ENCODE measurements at regions not wholly inside any gene's neighbourhood (a gene's known extent, or its start where the extent isn't known, plus 50 kb on each side); places are given as distances from the start of the nearest gene placed in this dataset.

DNA sequence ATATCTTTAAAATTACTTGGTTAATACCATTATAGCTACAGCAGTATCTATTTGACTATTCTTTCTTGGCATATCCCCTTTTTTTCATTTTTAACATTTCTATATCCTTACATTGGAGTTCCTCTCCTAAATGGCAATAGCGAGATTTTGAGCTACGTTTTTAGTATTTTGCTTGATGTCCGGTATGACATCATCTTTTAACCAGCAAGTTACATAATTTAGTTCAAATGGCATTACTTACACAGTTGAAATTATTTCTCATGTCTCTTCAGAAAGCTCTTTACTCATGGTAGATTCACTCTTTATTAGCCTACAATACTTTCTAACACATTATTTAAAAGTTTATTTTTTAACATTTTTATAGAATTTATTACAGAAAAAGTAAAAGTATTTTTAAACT lies 701.7 kb upstream of the EPHA7 start:
- H3K9me3 ChIP-seq = no peaks in the 10 kb centered on the region
- intact Hi-C loops (cut with DNase I) = no loop called here
- TF ChIP-seq POLR2AphosphoS5 (IDR thresholded peaks at IDR 0.05; ENCODE audit: insufficient read depth in 1 of 2, low read depth in 1 of 2) = no peak
- TF ChIP-seq, protein P1, sequence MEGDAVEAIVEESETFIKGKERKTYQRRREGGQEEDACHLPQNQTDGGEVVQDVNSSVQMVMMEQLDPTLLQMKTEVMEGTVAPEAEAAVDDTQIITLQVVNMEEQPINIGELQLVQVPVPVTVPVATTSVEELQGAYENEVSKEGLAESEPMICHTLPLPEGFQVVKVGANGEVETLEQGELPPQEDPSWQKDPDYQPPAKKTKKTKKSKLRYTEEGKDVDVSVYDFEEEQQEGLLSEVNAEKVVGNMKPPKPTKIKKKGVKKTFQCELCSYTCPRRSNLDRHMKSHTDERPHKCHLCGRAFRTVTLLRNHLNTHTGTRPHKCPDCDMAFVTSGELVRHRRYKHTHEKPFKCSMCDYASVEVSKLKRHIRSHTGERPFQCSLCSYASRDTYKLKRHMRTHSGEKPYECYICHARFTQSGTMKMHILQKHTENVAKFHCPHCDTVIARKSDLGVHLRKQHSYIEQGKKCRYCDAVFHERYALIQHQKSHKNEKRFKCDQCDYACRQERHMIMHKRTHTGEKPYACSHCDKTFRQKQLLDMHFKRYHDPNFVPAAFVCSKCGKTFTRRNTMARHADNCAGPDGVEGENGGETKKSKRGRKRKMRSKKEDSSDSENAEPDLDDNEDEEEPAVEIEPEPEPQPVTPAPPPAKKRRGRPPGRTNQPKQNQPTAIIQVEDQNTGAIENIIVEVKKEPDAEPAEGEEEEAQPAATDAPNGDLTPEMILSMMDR (IDR thresholded peaks at IDR 0.05) = no peak
- TF ChIP-seq POLR2A (IDR thresholded peaks at IDR 0.05) = no peak

DNA sequence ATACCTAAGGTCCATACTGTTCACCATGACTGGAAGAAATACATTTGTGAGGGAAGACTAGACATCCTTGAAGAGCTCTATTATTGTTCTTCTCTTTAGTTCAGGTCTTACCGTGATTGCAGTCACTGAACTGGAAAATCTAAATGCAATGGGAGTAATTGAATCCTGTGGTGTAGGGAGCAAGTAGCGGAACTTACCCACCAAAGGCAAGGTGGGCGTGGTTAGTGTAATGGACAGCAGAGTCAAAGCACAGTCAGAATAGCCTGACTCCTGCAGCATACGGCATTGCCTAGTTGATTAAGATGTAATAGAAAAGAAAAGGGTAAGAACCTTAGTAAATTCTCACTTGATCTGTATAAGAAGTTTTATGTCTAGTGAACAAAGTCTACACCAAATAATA lies 679.7 kb upstream of the EPHA7 start:
- Histone ChIP-seq H3K9me3 (no peaks in the 10 kb centered on the region), H3K27me3 (no peaks in the 10 kb centered on the region), H3K36me3 (no peaks in the 10 kb centered on the region), H3K4me3 (no peak overlapping the region), H3K27ac (no peak overlapping the region), H3K4me1 (no peaks in the 10 kb centered on the region)
- no peak for DNase-seq (ENCODE audit: extremely low spot score in 2 of 2)
- TF ChIP-seq POLR2AphosphoS5 (IDR thresholded peaks at IDR 0.05; ENCODE audit: insufficient read depth in 1 of 2, low read depth in 1 of 2) = no peak
- TF ChIP-seq POLR2A (IDR thresholded peaks at IDR 0.05) = no peak
- TF ChIP-seq, protein P1 (IDR thresholded peaks at IDR 0.05) = no peak
- intact Hi-C loops (cut with DNase I) = no loop called here

More for the DNA sequence above, 701.7 kb upstream of the EPHA7 start:
- Histone ChIP-seq H3K27me3 (no peaks in the 10 kb centered on the region), H3K4me1 (no peaks in the 10 kb centered on the region), H3K36me3 (no peaks in the 10 kb centered on the region), H3K4me3 (no peak overlapping the region), H3K27ac (no peak overlapping the region)
- no peak for DNase-seq (ENCODE audit: extremely low spot score in 2 of 2)

DNA sequence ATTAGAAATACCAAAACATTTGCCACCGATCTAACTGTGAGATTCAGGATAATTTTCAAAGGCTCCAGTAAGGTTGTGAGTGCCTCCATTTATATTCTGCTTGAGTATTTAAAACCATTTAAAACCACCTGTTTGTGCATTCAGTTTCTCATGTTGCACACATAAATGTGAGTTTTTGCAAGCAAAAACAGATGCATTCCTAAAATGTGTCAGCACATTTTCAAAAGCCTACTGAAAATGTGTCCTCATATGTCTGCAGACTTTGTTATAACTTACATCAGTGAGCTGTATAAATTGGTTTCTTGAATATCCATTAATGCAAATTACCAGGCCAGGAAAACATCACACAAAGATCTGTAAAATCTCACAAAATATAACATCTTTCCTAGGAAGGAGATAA lies 676.6 kb upstream of the EPHA7 start:
- Histone ChIP-seq H3K27ac (no peak overlapping the region), H3K36me3 (no peaks in the 10 kb centered on the region), H3K9me3 (no peaks in the 10 kb centered on the region), H3K27me3 (no peaks in the 10 kb centered on the region), H3K4me1 (no peaks in the 10 kb centered on the region), H3K4me3 (no peak overlapping the region)
- TF ChIP-seq POLR2A (IDR thresholded peaks at IDR 0.05) (no peak), POLR2AphosphoS5 (IDR thresholded peaks at IDR 0.05; ENCODE audit: insufficient read depth in 1 of 2, low read depth in 1 of 2) (no peak)
- TF ChIP-seq, protein P1 (IDR thresholded peaks at IDR 0.05) = no peak
- intact Hi-C loops (cut with DNase I) = no loop called here
- DNase-seq (ENCODE audit: extremely low spot score in 2 of 2) = no peak

DNA sequence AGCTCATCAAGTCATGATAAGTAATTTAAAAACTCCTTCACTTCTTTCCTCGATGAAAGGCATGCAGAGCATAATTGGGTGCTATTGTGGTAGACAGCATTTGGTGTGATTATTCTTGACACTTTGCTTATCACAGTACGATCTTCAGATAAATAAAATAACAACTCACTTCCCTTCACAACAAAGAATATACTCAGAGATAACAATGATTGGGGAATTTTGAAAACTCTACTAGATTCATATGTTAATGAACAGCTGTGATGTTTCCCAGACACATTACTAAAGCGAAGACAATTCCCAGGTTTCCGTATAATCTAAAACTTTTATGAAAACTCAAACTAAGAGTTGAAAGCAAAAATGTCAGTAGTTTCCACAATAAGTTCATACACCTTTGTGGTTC lies 670.6 kb upstream of the EPHA7 start:
- no peaks in the 10 kb centered on the region for H3K9me3 ChIP-seq
- no peaks in the 10 kb centered on the region for H3K27me3 ChIP-seq
- H3K36me3 ChIP-seq = no peaks in the 10 kb centered on the region
- DNase-seq (ENCODE audit: extremely low spot score in 2 of 2) = no peak
- H3K4me1 ChIP-seq = no peaks in the 10 kb centered on the region
- H3K4me3 ChIP-seq = no peak overlapping the region
- TF ChIP-seq POLR2AphosphoS5 (IDR thresholded peaks at IDR 0.05; ENCODE audit: insufficient read depth in 1 of 2, low read depth in 1 of 2) (no peak), POLR2A (IDR thresholded peaks at IDR 0.05) (no peak)
- TF ChIP-seq, protein P1 (IDR thresholded peaks at IDR 0.05) = no peak
- no peak overlapping the region for H3K27ac ChIP-seq
- intact Hi-C loops (cut with DNase I) = no loop called here

DNA sequence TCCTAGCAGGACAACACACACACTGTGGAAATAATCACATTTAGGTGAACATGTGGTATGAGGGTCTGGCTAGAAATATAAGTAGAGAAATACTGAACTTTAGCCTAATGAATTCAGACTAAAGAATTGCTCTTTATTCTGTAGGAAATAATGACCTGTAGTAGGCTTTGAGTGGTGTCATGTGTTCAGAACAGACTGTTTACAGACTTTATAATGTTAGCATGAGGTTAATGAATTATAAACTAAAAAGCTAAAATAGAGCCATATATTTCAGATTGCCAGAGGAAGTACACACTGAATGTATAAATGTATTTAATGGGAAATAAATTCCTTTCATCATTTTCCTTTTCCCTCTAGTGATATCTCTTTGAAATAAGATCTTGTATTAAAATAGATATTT lies 669.5 kb upstream of the EPHA7 start:
- intact Hi-C loops (cut with DNase I) = no loop called here
- DNase-seq (ENCODE audit: extremely low spot score in 2 of 2) = no peak
- TF ChIP-seq POLR2AphosphoS5 (IDR thresholded peaks at IDR 0.05; ENCODE audit: insufficient read depth in 1 of 2, low read depth in 1 of 2) (no peak), POLR2A (IDR thresholded peaks at IDR 0.05) (no peak)
- TF ChIP-seq, protein P1 (IDR thresholded peaks at IDR 0.05) = no peak
- H3K4me3 ChIP-seq = no peak overlapping the region
- no peaks in the 10 kb centered on the region for H3K36me3 ChIP-seq
- H3K4me1 ChIP-seq = no peaks in the 10 kb centered on the region
- no peak overlapping the region for H3K27ac ChIP-seq
- no peaks in the 10 kb centered on the region for H3K27me3 ChIP-seq
- H3K9me3 ChIP-seq = no peaks in the 10 kb centered on the region
